Hematopoietic multipotent progenitor cell (in vitro differentiated cells): ENCODE measurements at regions not wholly inside any gene's neighbourhood (a gene's known extent, or its start where the extent isn't known, plus 50 kb on each side); places are given as distances from the start of the nearest gene placed in this dataset.

Source experiments
- DNase-seq, 3 donors: peaks; one replicate each; pipeline ENCODE4 v3.0.0-alpha.2; 2011 to 2015; ENCODE audit warnings: low read depth in 2 of 3, low spot score in 2 of 3

- DNase-seq, result no peak
Observed at GRCh38 chr4:153939570-153939969, 150.7 kb upstream of the SFRP2 start.

DNA sequence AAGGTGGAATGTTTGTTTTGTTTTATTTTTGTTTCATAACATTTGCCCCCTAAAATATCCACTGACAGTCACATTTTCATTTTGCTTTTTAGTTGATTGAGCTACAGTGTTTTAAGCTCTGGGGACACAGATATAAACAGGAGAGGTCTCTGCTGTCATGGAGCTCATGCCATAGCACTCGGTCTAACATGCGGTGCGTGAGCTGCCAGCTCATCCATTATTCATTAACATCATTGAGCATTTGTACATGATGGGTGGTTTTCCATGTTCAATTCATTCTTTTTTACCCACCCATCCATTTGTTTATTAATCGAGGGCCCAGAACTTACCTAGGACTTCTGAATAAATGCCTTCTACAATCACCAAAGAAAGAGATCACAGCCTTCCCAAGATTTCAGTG is 150.1 kb upstream of the SFRP2 start:
- no peak for DNase-seq

DNA sequence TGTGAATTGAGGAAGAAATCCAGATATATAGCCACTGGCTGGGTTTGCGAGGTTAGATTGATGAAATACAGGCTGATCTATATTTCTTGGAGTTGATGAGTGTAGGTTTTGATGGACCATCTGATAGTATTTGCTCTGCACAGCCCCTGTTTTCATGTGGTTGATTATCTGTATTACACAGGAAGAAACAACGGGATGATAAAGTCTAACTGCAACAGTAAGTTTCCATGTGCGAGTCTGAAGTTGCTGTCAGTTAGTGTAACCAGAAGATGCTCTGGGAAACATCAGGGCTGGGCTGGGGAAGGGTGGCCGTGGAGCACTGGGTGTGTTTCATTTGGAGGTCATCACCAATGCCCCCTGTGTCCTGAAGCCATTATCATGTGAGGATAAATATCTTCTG is 148.4 kb upstream of the SFRP2 start:
- DNase-seq, result no peak

- DNase-seq, result no peak
Observed at GRCh38 chr4:153936121-153936520, 147.2 kb upstream of the SFRP2 start.

DNA sequence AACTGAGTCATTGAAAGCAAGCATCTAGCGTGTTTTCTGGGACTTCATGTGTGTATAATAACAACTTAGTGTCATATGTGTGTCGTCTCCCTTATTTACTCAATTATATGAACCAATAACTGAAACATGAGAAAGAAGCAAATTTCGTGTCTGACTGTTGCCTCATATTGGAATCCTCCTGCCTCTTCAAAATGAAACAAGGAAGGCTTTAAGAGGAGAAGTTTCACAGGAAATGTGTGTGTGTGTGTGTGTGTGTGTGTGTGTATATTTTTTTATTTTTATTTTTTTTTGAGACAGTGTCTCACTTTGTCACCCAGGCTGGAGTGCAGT is 145.8 kb upstream of the SFRP2 start:
- no peak for DNase-seq

DNA sequence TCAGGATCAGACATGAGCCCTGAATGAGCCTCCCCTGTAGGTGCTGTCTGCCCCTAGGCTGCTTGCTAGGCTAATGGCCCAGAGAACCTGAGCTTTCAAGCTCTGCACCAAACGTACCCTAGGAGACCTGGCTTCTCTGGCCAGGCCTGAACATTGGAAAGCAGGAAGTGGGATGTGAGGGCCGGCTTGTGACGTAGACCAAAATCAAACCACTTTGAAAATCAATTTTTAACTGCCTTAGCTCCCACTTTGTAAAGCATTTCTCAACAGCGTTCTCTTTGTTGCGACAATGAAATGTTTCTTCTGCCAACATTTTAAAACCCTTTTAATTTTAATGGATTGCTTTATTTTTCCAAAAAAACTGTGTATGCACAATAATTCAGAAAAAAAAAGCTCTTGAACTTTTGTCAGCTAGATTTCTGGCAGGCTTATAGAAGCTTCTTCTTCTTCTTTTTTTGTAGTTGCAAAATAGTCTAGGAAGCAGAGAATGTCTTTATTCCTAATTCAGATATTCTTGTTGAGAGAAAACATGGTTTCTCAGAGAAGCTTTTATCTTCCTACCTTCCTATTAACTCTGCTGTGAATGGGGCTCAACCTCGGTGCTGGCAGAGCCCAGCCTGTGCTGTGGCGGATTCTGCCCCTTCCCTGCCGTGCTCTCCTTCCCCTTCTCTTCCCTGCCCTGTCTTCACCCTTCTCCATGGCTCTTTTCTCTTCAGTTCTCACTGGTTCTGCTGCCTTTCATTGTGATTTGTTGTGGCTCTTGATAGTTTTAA is 145.2 kb upstream of the SFRP2 start:
- DNase-seq, result no peak

DNA sequence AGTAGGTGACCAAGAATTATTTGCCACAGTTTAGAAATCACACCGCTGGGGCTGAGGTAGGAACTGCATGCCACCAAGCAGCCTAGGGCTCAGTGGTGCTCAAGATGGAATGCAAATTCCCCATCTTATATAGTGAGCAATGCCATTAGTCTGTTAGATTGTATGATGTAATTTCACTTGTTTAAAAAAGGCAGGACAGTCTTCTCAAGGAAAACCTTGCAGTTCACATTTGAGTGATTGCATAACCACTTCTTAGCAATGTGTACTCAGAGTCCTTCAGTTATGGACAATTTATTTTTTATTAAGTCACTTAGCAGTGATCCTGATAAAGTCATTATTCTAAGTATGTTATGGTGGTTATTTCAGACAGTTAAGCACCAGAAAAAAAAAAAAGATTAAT is 142.9 kb upstream of the SFRP2 start:
- DNase-seq, result no peak

GRCh38 chr4:153929675-153930074 is 140.8 kb upstream of the SFRP2 start:
- DNase-seq, result no peak

- DNase-seq, result no peak
Observed at GRCh38 chr4:153927451-153927850, 138.6 kb upstream of the SFRP2 start.

GRCh38 chr4:153922148-153922547 is 133.3 kb upstream of the SFRP2 start:
- no peak for DNase-seq

- no peak for DNase-seq
Observed at GRCh38 chr4:153919667-153920066, 130.8 kb upstream of the SFRP2 start.

DNA sequence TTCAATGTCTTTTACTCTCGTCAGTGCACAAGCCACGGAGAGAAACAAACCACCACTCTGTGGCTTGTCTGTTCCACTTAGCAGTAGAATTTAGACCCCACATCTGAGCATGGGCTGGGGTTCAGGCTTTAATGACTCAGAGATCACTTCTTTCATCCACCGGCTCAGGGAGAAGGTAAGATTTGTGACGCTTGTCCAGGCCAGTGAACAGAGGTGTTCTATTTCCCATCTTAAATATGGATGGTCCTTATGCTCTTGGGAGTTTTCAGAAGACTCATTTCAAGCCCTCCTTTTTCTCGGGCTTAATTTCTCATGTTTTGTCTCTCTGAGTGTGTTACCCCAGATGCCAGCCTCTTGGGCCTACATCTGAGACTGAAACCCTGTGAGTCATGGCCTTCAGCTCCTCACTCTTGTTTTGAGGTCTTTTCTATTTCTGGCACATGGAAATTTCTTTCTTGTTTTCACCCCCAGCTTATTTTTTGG is 127.4 kb upstream of the SFRP2 start:
- DNase-seq, result no peak

DNA sequence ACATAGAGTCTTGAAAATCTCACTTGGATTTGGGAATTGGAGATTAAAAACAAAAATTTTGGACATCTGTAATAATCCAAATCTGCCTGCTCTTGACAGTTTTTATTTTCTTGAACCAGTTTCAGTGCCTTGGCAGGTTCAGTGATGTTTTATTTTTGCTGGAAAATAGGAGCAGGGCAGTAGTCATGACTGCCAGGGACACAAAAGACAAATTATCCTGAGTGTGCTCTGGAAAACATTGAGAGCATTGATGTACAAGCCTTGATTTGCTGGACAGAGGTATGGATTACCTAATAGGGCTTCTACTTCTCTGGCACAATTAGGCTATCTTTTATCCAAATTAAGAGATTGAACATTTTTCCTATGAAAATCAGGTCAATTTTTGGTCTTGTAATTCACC is 123.4 kb upstream of the SFRP2 start:
- DNase-seq, result no peak

- DNase-seq, result no peak
Observed at GRCh38 chr4:153909672-153910071, 120.8 kb upstream of the SFRP2 start.

GRCh38 chr4:153906231-153906630 is 117.3 kb upstream of the SFRP2 start:
- DNase-seq, result no peak

- no peak for DNase-seq
Observed at GRCh38 chr4:153905231-153905630, 116.3 kb upstream of the SFRP2 start.

DNA sequence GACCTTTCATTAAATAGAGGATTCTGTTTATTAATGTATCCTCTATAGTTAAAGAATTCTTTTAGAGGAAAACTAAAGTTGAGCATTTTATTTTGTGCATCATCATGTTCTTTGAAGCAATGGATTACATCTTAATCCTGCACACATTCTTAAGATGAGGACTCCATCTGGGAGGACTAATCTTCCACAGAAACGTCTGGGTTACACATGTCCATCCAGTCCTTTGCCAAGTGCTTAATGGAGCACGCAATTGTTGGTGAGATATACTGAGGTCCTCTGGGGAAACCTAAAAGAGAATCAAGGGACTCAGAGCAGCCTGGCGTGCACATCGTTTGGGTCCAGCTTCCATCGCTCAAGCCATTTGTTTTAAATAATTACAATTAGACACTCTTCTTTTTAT is 115.1 kb upstream of the SFRP2 start:
- DNase-seq, result no peak

GRCh38 chr4:153901220-153901619 is 112.3 kb upstream of the SFRP2 start:
- no peak for DNase-seq

DNA sequence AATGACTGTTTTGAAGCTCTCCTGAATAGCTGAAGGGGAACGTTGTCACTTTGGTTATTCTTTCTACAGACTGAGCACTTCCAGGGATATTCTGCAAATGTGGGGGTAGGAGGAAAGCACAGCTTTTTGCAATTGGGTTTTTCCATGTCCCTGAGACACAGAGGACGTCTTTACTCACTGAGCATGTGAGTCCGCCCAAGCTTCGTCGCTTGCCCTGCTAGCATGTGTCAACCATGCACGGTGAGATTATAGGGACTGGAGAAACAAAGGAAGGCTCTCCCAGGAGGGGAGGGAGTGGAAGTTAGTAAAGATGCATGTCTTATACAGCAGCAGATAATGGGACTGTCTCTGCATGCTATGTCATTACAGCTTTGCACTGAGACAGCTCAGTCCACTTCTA is 111.5 kb upstream of the SFRP2 start:
- DNase-seq, result no peak

DNA sequence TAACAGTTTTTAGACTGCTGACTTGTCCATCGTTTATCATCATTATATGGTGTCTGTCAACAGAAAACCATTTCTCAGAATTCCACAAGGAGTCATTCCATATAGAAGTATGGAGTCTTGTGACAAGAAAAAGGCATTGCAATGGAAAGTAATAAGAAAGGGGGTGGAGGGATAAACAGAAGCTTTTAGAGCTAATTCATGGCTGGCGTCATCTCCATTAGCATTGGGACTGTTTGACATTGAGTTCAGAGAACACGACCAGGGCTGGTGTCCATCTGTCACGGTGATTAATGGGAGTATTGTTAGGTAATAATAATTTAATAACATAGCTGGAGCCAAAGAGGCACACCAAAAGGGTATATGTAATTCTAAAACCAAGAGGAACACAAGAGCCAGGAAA is 101.9 kb upstream of the SFRP2 start:
- DNase-seq, result no peak

- DNase-seq, result no peak
Observed at GRCh38 chr4:153887217-153887616, 98.3 kb upstream of the SFRP2 start.

DNA sequence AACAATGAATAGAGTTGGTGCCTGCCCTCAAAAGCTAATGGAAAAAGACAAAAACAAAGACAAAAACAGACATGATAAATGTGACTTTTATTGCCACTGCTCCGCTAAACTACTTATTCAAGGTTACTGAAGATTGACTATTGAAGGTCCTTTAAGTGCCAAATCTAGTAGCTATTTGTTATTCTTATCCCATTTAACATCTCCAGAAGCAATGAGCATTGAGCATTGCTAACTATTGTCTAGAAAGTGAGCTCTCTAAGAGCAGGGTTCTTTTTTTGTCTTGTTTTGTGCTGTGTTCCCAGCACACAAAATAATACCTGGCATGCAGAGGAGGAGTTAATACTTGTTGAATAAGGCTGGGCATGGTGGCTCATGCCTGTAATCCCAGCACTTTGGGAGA is 95.4 kb upstream of the SFRP2 start:
- no peak for DNase-seq

- no peak for DNase-seq
Observed at GRCh38 chr4:153880983-153881382, 92.1 kb upstream of the SFRP2 start.
